Mesothelial cell of epicardium (in vitro differentiated cells): ENCODE measurements at regions not wholly inside any gene's neighbourhood (a gene's known extent, or its start where the extent isn't known, plus 50 kb on each side); places are given as distances from the start of the nearest gene placed in this dataset.

Experiments used
- DNase-seq, 2 experiments: peaks; one replicate each; pipeline ENCODE4 v3.0.0; 2021; ENCODE audit warnings: low spot score in 2 of 2; ENCODE audit not compliant: unreplicated experiment in 2 of 2
- H3K27ac Mint-ChIP-seq: 2 replicates; pipeline ENCODE4 v1.8.0; 2021; ENCODE audit warnings: mixed read lengths
- H3K27me3 Mint-ChIP-seq: 2 replicates; pipeline ENCODE4 v1.8.0; 2021; ENCODE audit warnings: low read depth, mixed read lengths
- H3K36me3 Mint-ChIP-seq: 2 replicates; pipeline ENCODE4 v1.8.0; 2021; ENCODE audit warnings: mixed read lengths
- H3K4me1 Mint-ChIP-seq: 2 replicates; pipeline ENCODE4 v1.8.0; 2021; ENCODE audit warnings: mixed read lengths
- H3K4me3 Mint-ChIP-seq: 2 replicates; pipeline ENCODE4 v1.8.0; 2021; ENCODE audit warnings: mild to moderate bottlenecking, moderate library complexity, mixed read lengths
- H3K9me3 Mint-ChIP-seq: 2 replicates; pipeline ENCODE4 v1.8.0; 2021; ENCODE audit warnings: mixed read lengths
- TF ChIP-seq, protein P1 (sequence below): fragments of 200-600 bp; sonication (generic); IDR thresholded peaks from one replicate; pipeline ENCODE4 v1.5.0; 2021; ENCODE audit warnings: antibody characterized with exemption; ENCODE audit not compliant: unreplicated experiment

DNA sequence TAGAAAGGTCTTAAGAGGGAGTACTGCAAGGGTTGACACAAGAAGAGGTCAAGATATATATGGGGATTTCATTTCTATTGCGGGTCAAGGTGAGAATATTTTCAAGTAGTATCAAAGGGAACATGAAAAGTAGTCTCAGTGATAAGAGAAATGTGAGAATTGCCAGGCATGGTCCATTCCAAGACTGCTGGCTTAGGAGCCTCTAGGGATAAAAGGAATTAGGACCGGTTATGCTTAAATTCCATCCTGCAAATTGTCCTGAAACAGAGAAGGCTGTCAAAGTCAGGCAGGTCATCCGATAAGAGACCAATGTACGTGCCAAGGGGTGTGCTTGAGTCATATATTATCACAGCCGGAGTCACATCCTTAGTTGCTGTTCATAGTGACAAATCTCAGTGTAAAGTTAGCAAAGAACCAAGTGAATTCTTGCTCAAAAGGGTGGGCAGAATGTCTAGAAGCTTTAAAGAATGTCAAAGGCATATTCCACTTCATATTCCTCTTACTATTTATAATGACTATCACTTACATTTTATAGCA lies 133.6 kb downstream of the CBLL2 start:
- no peak overlapping the region for H3K27ac Mint-ChIP-seq
- no peak for DNase-seq
- no peaks in the 10 kb centered on the region for H3K4me1 Mint-ChIP-seq
- H3K4me3 Mint-ChIP-seq: no peak overlapping the region
- TF ChIP-seq, protein P1, sequence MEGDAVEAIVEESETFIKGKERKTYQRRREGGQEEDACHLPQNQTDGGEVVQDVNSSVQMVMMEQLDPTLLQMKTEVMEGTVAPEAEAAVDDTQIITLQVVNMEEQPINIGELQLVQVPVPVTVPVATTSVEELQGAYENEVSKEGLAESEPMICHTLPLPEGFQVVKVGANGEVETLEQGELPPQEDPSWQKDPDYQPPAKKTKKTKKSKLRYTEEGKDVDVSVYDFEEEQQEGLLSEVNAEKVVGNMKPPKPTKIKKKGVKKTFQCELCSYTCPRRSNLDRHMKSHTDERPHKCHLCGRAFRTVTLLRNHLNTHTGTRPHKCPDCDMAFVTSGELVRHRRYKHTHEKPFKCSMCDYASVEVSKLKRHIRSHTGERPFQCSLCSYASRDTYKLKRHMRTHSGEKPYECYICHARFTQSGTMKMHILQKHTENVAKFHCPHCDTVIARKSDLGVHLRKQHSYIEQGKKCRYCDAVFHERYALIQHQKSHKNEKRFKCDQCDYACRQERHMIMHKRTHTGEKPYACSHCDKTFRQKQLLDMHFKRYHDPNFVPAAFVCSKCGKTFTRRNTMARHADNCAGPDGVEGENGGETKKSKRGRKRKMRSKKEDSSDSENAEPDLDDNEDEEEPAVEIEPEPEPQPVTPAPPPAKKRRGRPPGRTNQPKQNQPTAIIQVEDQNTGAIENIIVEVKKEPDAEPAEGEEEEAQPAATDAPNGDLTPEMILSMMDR: no peak
- no peaks in the 10 kb centered on the region for H3K36me3 Mint-ChIP-seq
- peaks cover 29% of the 10 kb centered on the region for H3K9me3 Mint-ChIP-seq
- no peaks in the 10 kb centered on the region for H3K27me3 Mint-ChIP-seq

DNA sequence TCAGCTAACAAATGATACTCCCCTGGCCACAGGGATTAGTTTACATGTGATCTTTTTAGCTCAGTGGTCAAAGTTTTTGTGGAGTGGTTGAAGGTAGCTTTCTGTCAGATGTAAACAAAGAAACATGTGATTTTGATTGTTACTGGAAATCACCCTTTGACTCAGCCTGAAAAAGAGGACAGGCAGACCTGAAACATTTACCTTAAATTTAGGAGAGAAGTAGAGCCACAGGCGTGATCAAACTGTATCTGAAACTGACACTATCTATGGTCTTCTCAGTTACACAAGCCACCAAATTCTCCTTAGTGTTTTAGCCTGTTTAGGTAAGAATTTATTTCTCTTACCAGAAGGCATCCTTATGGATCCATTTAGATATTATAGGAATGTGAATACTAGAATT lies 136.7 kb downstream of the CBLL2 start:
- H3K4me1 Mint-ChIP-seq: no peaks in the 10 kb centered on the region
- no peak overlapping the region for H3K4me3 Mint-ChIP-seq
- no peak for DNase-seq
- peaks cover 24% of the 10 kb centered on the region for H3K9me3 Mint-ChIP-seq
- no peaks in the 10 kb centered on the region for H3K36me3 Mint-ChIP-seq
- no peak overlapping the region for H3K27ac Mint-ChIP-seq
- H3K27me3 Mint-ChIP-seq: no peaks in the 10 kb centered on the region
- TF ChIP-seq, protein P1: no peak

DNA sequence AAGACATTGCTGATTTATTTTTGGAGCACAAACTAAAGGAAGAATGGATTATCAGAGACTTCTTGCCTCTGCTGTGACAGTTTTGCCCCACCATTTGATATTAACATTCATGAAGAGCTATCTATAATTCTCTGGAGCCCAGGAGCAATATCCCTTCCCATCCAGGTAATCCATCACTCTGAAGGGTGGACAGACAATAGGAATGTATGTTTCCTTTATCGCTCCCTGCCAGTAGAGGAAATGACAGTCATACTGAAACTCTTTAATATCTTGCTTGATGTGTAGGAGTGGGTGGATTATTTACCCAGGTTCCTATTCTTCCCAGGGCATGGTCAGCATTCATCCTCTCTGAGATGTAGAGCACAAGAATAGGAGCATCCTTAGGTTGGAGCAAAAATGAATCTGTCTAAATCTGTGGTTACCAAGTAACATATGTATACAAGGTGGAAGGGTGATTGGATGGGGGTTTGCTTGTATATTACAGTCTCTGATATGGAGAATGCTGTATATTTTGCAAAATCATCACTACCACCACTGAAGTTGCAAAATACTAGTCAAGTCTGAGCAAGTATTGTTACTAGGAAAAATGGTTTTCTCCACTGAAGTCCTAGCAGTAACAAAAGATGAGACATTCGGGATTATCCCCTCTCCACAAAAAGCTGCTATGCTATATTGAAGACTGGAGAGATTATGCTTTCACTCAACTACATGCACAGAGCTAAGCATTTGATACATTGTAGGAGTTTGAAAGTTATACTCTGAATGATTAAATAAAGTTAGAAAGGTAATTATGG lies 151.6 kb downstream of the CBLL2 start:
- Mint-ChIP-seq H3K27ac (no peak overlapping the region), H3K36me3 (peaks cover 4% of the 10 kb centered on the region), H3K4me3 (no peak overlapping the region)

DNA sequence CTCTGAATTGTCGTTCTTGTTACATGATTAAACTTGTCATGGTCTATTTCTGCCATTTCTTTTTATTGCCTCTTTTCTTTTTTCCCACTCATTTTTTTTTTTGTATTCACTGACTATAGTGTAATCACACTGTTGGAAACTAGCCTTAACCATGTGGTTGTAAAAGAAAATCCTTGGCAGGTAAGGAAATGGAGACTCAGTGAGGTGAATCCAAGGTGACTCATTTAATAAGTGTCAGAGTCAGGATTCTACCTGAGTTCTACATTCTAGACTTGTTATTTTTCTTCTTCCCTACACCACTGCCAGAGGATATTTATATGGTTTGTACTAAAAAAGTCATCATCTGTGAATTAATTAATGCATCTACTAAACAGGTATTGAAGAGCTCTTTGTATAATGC lies 152.2 kb downstream of the CBLL2 start:
- H3K27me3 Mint-ChIP-seq: no peaks in the 10 kb centered on the region
- peaks cover 32% of the 10 kb centered on the region for H3K9me3 Mint-ChIP-seq
- TF ChIP-seq, protein P1: no peak
- H3K4me1 Mint-ChIP-seq: no peaks in the 10 kb centered on the region
- H3K4me3 Mint-ChIP-seq: no peak overlapping the region
- no peak for DNase-seq
- H3K27ac Mint-ChIP-seq: no peak overlapping the region
- peaks cover 4% of the 10 kb centered on the region for H3K36me3 Mint-ChIP-seq

More for the DNA sequence above, 151.6 kb downstream of the CBLL2 start:
- Mint-ChIP-seq H3K27me3 (no peaks in the 10 kb centered on the region), H3K9me3 (peaks cover 26% of the 10 kb centered on the region), H3K4me1 (no peaks in the 10 kb centered on the region)
- no peak for DNase-seq
- TF ChIP-seq, protein P1: no peak

DNA sequence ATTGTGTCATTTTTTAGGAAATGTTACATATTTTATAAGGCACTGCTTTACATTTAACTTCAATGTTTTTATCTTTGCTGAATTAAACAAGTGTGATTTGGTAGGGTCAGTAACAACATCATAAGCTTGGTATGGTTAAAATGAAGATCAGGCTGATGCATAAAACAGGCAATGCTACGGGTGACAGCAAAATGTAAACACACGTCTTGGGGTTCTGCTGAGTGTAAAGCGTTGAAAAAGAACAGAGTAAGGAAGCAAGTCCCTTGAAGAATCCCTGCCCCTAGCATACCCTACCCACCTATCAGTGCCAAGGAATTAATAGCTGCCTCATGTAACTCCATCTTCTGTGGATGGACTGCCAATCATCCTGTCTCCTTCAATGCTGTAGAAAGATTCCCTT lies 157.0 kb downstream of the CBLL2 start:
- Mint-ChIP-seq H3K9me3 (peaks cover 55% of the 10 kb centered on the region), H3K36me3 (peaks cover 4% of the 10 kb centered on the region), H3K27ac (no peak overlapping the region), H3K4me1 (peaks cover 3% of the 10 kb centered on the region), H3K27me3 (no peaks in the 10 kb centered on the region), H3K4me3 (no peak overlapping the region)
- TF ChIP-seq, protein P1: no peak
- DNase-seq: no peak
